Thyroid gland (tissue), 4 donors: ENCODE measurements at regions not wholly inside any gene's neighbourhood (a gene's known extent, or its start where the extent isn't known, plus 50 kb on each side); places are given as distances from the start of the nearest gene placed in this dataset.
"Not testable (repeated sequence)": the region's sequence is repeated elsewhere in the genome, so short reads cannot be mapped to it uniquely, and the experiment has no call there.

Experiments used
- DNase-seq, 2 donors: peaks; one replicate each; pipeline ENCODE4 v3.0.0-alpha.2; 2019
- H3K27ac ChIP-seq, 3 donors: fragments of 200-600 bp; sonication (generic); 1 replicate in 2 of 3; 2 replicates in 1 of 3; pipeline ENCODE4 v1.5.1; 2016 to 2019; ENCODE audit warnings: mild to moderate bottlenecking in 1 of 3, moderate library complexity in 1 of 3
- H3K27me3 ChIP-seq: fragments of 200-600 bp; sonication (generic); one replicate; pipeline ENCODE4 v1.5.1; 2019
- H3K36me3 ChIP-seq, 2 donors: fragments of 200-600 bp; sonication (generic); one replicate each; pipeline ENCODE4 v1.5.1; 2016 to 2019
- H3K4me1 ChIP-seq, 2 donors: fragments of 200-600 bp; sonication (generic); one replicate each; pipeline ENCODE4 v1.5.1; 2017 to 2019
- H3K4me3 ChIP-seq, 3 donors: fragments of 200-600 bp; sonication (generic); replicated peaks in 1 of 3; 1 replicate in 2 of 3; 2 replicates in 1 of 3; pipeline ENCODE4 v1.5.1; 2016; ENCODE audit warnings: mild to moderate bottlenecking in 1 of 3
- H3K9me3 ChIP-seq: fragments of 200-600 bp; sonication (generic); one replicate; pipeline ENCODE4 v1.5.1; 2017
- POLR2A ChIP-seq, 2 donors: fragments of 450-650 bp; IDR thresholded peaks; one replicate each; pipeline ENCODE4 v1.6.1; 2017; ENCODE audit warnings: antibody characterized with exemption in 2 of 2, mild to moderate bottlenecking in 2 of 2, moderate library complexity in 1 of 2
- WGBS, 2 donors: methylation state at CpG; one replicate each; pipeline ENCODE4 v1.1.5; 2017; 5-methylcytosine and 5-hydroxymethylcytosine counted together
- intact Hi-C: fragments of 100-400 bp; cut with DNase I; formaldehyde crosslinking; loops from one replicate; pipeline ENCODE4 v1.15.1; 2023
- TF ChIP-seq, protein P1 (sequence below), 6 experiments: fragments of 200-600 bp in 3 of 6; fragments of 450-650 bp in 3 of 6; sonication (generic) in 3 of 6; IDR thresholded peaks; one replicate each; pipeline ENCODE4 v1.5.1; 2016 to 2019; ENCODE audit warnings: antibody characterized with exemption in 6 of 6, mild to moderate bottlenecking in 2 of 6, inconsistent platforms in 1 of 6, moderate library complexity in 1 of 6

DNA sequence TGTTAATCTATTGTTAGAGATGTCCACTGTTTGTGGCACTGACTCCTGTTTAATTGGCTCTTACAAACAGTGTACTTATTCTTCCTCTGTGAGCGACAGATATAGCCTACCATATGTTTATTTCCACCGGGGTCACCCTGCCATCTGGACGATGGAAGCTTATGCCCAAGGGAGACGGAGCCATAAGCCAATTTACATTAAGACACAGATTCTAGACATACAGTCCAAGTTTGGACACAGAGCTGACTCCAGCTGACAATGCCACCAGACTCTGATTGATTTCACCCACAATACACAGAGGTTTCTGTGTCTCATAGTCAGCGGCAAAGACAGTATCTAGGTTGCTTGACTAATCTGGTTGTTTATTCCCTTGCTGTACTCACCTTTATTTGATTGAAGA is 198.9 kb downstream of the ENC1 start:
- no peak for DNase-seq

GRCh38 chr5:74440341-74440740 is 200.2 kb downstream of the ENC1 start:
- intact Hi-C loops: no loop called here
- Histone ChIP-seq H3K27ac (no peak overlapping the region), H3K4me3 (no peak overlapping the region), H3K4me1 (no peaks in the 10 kb centered on the region), H3K36me3 (no peaks in the 10 kb centered on the region), H3K9me3 (no peaks in the 10 kb centered on the region), H3K27me3 (no peaks in the 10 kb centered on the region)
- 89 to 93% methylated on average over 2 of the region's 2 CpGs for WGBS, 2 donors
- DNase-seq: no peak
- no peak for TF ChIP-seq POLR2A (IDR thresholded peaks at IDR 0.05)
- TF ChIP-seq, protein P1, sequence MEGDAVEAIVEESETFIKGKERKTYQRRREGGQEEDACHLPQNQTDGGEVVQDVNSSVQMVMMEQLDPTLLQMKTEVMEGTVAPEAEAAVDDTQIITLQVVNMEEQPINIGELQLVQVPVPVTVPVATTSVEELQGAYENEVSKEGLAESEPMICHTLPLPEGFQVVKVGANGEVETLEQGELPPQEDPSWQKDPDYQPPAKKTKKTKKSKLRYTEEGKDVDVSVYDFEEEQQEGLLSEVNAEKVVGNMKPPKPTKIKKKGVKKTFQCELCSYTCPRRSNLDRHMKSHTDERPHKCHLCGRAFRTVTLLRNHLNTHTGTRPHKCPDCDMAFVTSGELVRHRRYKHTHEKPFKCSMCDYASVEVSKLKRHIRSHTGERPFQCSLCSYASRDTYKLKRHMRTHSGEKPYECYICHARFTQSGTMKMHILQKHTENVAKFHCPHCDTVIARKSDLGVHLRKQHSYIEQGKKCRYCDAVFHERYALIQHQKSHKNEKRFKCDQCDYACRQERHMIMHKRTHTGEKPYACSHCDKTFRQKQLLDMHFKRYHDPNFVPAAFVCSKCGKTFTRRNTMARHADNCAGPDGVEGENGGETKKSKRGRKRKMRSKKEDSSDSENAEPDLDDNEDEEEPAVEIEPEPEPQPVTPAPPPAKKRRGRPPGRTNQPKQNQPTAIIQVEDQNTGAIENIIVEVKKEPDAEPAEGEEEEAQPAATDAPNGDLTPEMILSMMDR (IDR thresholded peaks at IDR 0.05): no peak

More for the DNA sequence above, 198.9 kb downstream of the ENC1 start:
- intact Hi-C loops: no loop called here
- TF ChIP-seq, protein P1 (IDR thresholded peaks at IDR 0.05): no peak
- no peak for TF ChIP-seq POLR2A (IDR thresholded peaks at IDR 0.05)
- Histone ChIP-seq H3K36me3 (no peaks in the 10 kb centered on the region), H3K27ac (no peak overlapping the region), H3K27me3 (no peaks in the 10 kb centered on the region), H3K9me3 (no peaks in the 10 kb centered on the region), H3K4me1 (no peaks in the 10 kb centered on the region), H3K4me3 (no peak overlapping the region)
- WGBS, 2 donors: 95 to 96% methylated on average over 5 of the region's 5 CpGs

- H3K27me3 ChIP-seq, intact Hi-C loops, H3K27ac ChIP-seq, H3K9me3 ChIP-seq, DNase-seq, H3K4me3 ChIP-seq, H3K4me1 ChIP-seq, H3K36me3 ChIP-seq: not testable (repeated sequence)
- 81 to 89% methylated on average over 2 of the region's 2 CpGs for WGBS, 2 donors
Measured at GRCh38 chr5:74437870-74438269, 202.7 kb downstream of the ENC1 start.

- no peak overlapping the region for H3K4me3 ChIP-seq
- 56 to 63% methylated on average over 9 of the region's 9 CpGs for WGBS, 2 donors
- no peaks in the 10 kb centered on the region for H3K36me3 ChIP-seq
- H3K9me3 ChIP-seq: no peaks in the 10 kb centered on the region
- TF ChIP-seq, protein P1 (IDR thresholded peaks at IDR 0.05): no peak
- TF ChIP-seq POLR2A (IDR thresholded peaks at IDR 0.05): no peak
- no peak overlapping the region for H3K27ac ChIP-seq
- no peaks in the 10 kb centered on the region for H3K27me3 ChIP-seq
- intact Hi-C loops: no loop called here
- no peaks in the 10 kb centered on the region for H3K4me1 ChIP-seq
- no peak for DNase-seq
Measured at GRCh38 chr5:74433896-74434829, 206.4 kb downstream of the ENC1 start.

DNA sequence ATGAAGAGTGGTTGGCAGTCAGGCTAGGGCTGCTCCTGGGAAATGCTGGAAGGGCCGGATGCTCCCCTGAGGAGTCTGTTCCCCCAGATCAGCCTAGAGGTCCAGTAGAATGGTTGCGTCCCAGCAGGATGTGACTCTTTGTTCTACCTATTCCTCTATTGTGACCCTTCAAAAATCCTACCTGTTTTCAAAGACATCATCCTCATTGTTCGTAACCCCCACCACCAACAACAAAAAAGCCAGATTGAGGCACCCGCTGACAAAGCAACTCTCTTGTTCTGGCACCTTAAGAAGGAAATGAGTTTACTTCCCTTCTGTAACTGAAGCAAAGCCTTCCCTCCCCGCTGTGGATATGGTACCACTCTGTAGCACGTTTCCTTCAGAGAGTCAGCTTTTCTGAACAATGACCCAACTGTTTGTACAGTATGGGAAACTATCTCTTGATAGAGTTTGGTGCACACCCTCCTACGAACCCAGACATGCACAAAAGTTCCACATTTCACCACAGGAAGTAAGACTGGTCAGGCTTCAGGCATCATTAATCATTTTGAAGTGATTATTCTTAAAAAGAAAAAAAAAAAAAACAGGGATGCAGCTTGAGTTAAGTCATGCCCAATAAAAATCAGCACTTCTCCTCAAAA is 207.2 kb downstream of the ENC1 start:
- TF ChIP-seq POLR2A (IDR thresholded peaks at IDR 0.05): no peak
- TF ChIP-seq, protein P1 (IDR thresholded peaks at IDR 0.05): no peak
- Histone ChIP-seq H3K9me3 (no peaks in the 10 kb centered on the region), H3K27ac (no peak overlapping the region), H3K4me3 (no peak overlapping the region), H3K36me3 (no peaks in the 10 kb centered on the region), H3K4me1 (no peaks in the 10 kb centered on the region), H3K27me3 (no peaks in the 10 kb centered on the region)
- 60 to 72% methylated on average over 7 of the region's 7 CpGs for WGBS, 2 donors
- intact Hi-C loops: no loop called here
- DNase-seq: no peak
